GM12878 (cell line): ENCODE measurements at regions not wholly inside any gene's neighbourhood (a gene's known extent, or its start where the extent isn't known, plus 50 kb on each side); places are given as distances from the start of the nearest gene placed in this dataset.

Experiments
- ATAC-seq: fragments of 200-7000 bp; cut with Tn5 transposase; 3 replicates; pipeline ENCODE4 v1.9.1; 2020; ENCODE audit warnings: mild to moderate bottlenecking, moderate library complexity
- BruUV-seq: library from RNA; stranded (reverse); fragments of 400-500 nt; replicated peaks from 2 replicates; lab custom pipeline; 2021; lab: Mats Ljungman, UMichigan
- CTCF ChIA-PET: fragments of 300-600 bp; sonication (Branson Sonifier 250); formaldehyde crosslinking; extraction: SDS; loops from one replicate; lab custom pipeline; 2021; ENCODE audit warnings: inconsistent platforms; lab: Yijun Ruan, JAX
- POLR2A ChIA-PET: fragments of 350-600 bp; formaldehyde crosslinking; extraction: SDS; loops from one replicate; lab custom pipeline; 2021; ENCODE audit warnings: inconsistent platforms; lab: Charles Lee
- RAD21 ChIA-PET: fragments of 300-600 bp; sonication (Branson Sonifier 250); formaldehyde crosslinking; loops from one replicate; lab custom pipeline; 2023; ENCODE audit warnings: antibody characterized with exemption; ENCODE audit not compliant: unreplicated experiment; lab: Charles Lee
- SMC1A ChIA-PET: fragments of 300-600 bp; sonication (Branson Sonifier 250); formaldehyde crosslinking; loops from one replicate; lab custom pipeline; 2023; ENCODE audit not compliant: unreplicated experiment, uncharacterized antibody; lab: Charles Lee
- DNase-seq: peaks from one replicate; pipeline ENCODE4 v3.0.0-alpha.2; 2011; ENCODE audit warnings: low read depth, low spot score
- FAIRE-seq: peaks from 3 replicates; lab custom pipeline; 2011; peaks lifted over from hg19 to GRCh38; lab: Jason Lieb, UNC
- H2AFZ ChIP-seq: 2 replicates; pipeline ENCODE4 v1.6.0; 2011; ENCODE audit warnings: low read depth, low read length, control low read depth; ENCODE audit not compliant: control insufficient read depth
- H3K27ac ChIP-seq: 2 replicates; pipeline ENCODE4 v1.5.1; 2011; ENCODE audit warnings: control low read depth; ENCODE audit not compliant: control insufficient read depth, insufficient read depth
- H3K27me3 ChIP-seq, 2 experiments: replicated peaks in 1 of 2; 2 replicates each; pipeline versions ENCODE4 v1.6.0 to v1.6.1; 2011; ENCODE audit warnings: low read length in 1 of 2; ENCODE audit not compliant: control insufficient read depth in 2 of 2, insufficient read depth in 2 of 2
- H3K36me3 ChIP-seq, 2 experiments: 2 replicates each; pipeline ENCODE4 v1.5.1; 2011; ENCODE audit warnings: low read length in 1 of 2; ENCODE audit not compliant: control insufficient read depth in 2 of 2, insufficient read depth in 2 of 2
- H3K4me1 ChIP-seq: 2 replicates; pipeline ENCODE4 v1.6.1; 2011; ENCODE audit warnings: mild to moderate bottlenecking, low read length, moderate library complexity, mixed read lengths; ENCODE audit not compliant: control insufficient read depth, insufficient read depth
- H3K4me2 ChIP-seq: 2 replicates; pipeline ENCODE4 v1.6.0; 2011; ENCODE audit warnings: control low read depth; ENCODE audit not compliant: control insufficient read depth, insufficient read depth
- H3K4me3 ChIP-seq: fragments of 200-600 bp; sonication (generic); 2 replicates; pipeline ENCODE4 v1.5.1; 2016
- H3K79me2 ChIP-seq: 2 replicates; pipeline ENCODE4 v1.6.0; 2011; ENCODE audit warnings: low read length; ENCODE audit not compliant: control insufficient read depth, insufficient read depth
- H3K9ac ChIP-seq: 2 replicates; pipeline ENCODE4 v1.8.0; 2011; ENCODE audit warnings: low read length, control low read depth, mixed read lengths; ENCODE audit not compliant: control insufficient read depth, insufficient read depth
- H3K9me3 ChIP-seq: replicated peaks from 3 replicates; pipeline ENCODE4 v1.5.1; 2011; ENCODE audit warnings: mild to moderate bottlenecking, low read length; ENCODE audit not compliant: control insufficient read depth, insufficient read depth
- H4K20me1 ChIP-seq: 2 replicates; pipeline ENCODE4 v1.6.0; 2011; ENCODE audit not compliant: control insufficient read depth, insufficient read depth
- ATF3 ChIP-seq: IDR thresholded peaks from 2 replicates; pipeline ENCODE4 v1.6.1; 2011; ENCODE audit warnings: low read depth, mild to moderate bottlenecking, low read length, moderate library complexity, borderline replicate concordance; ENCODE audit errors: extremely low read depth
- ATF7 ChIP-seq: fragments of 450-650 bp; IDR thresholded peaks from 2 replicates; pipeline ENCODE4 v1.6.1; 2016; ENCODE audit warnings: low read depth, mild to moderate bottlenecking
- BMI1 ChIP-seq: fragments of 450-650 bp; IDR thresholded peaks from 2 replicates; pipeline ENCODE4 v1.6.1; 2016; ENCODE audit warnings: mild to moderate bottlenecking, moderate library complexity, borderline replicate concordance
- CHD2 ChIP-seq: IDR thresholded peaks from 2 replicates; pipeline ENCODE4 v1.6.1; 2011; ENCODE audit warnings: low read depth, low read length, improper control_type of control experiment, borderline replicate concordance
- CHD4 ChIP-seq: fragments of 200-600 bp; sonication (generic); IDR thresholded peaks from 2 replicates; pipeline ENCODE4 v1.6.1; 2016; ENCODE audit warnings: mild to moderate bottlenecking
- EZH2 ChIP-seq: IDR thresholded peaks from 2 replicates; pipeline ENCODE4 v1.6.1; 2012; ENCODE audit warnings: low read depth, mild to moderate bottlenecking, control low read depth, inconsistent platforms, low read length, borderline replicate concordance; ENCODE audit not compliant: control insufficient read depth
- HDAC6 ChIP-seq: fragments of 200-600 bp; sonication (generic); IDR thresholded peaks from one replicate; pipeline ENCODE4 v1.8.0; 2017; ENCODE audit warnings: antibody characterized with exemption; ENCODE audit not compliant: unreplicated experiment
- NR2F1 ChIP-seq: fragments of 450-650 bp; conservative IDR thresholded peaks from 2 replicates; pipeline ENCODE4 v1.6.1; 2017; ENCODE audit warnings: mild to moderate bottlenecking
- POU2F2 ChIP-seq: IDR thresholded peaks from 3 replicates; pipeline ENCODE4 v1.6.1; 2011; ENCODE audit warnings: low read depth, mild to moderate bottlenecking, low read length, borderline replicate concordance
- RAD21 ChIP-seq: IDR thresholded peaks from 2 replicates; pipeline ENCODE4 v1.6.1; 2011; ENCODE audit warnings: mild to moderate bottlenecking, low read depth, low read length, moderate library complexity; ENCODE audit not compliant: insufficient read depth
- RFX5 ChIP-seq: IDR thresholded peaks from 2 replicates; pipeline ENCODE4 v1.6.1; 2011; ENCODE audit warnings: low read depth, low read length, improper control_type of control experiment
- SP1 ChIP-seq: IDR thresholded peaks from one replicate; pipeline ENCODE4 v1.6.1; 2011; ENCODE audit warnings: low read depth, low read length
- TCF3 ChIP-seq: IDR thresholded peaks from 2 replicates; pipeline ENCODE4 v1.6.1; 2012; ENCODE audit warnings: low read depth, mild to moderate bottlenecking, low read length, borderline replicate concordance; ENCODE audit not compliant: insufficient read depth
- USF1 ChIP-seq: IDR thresholded peaks from 2 replicates; pipeline ENCODE4 v1.6.1; 2011; ENCODE audit warnings: borderline replicate concordance, low read depth, mild to moderate bottlenecking, moderate library complexity, mixed read lengths, low read length; ENCODE audit not compliant: insufficient read depth; ENCODE audit errors: extremely low read length
- YBX1 ChIP-seq: fragments of 450-650 bp; IDR thresholded peaks from 2 replicates; pipeline ENCODE4 v1.6.1; 2016; ENCODE audit warnings: antibody characterized with exemption
- ZBTB11 ChIP-seq: fragments of 450-650 bp; formaldehyde crosslinking; IDR thresholded peaks from 2 replicates; pipeline ENCODE4 v1.5.0; 2022; ENCODE audit warnings: mild to moderate bottlenecking, missing genetic modification characterization
- ZBTB33 ChIP-seq: fragments of 450-650 bp; IDR thresholded peaks from 2 replicates; pipeline ENCODE4 v1.6.1; 2017; ENCODE audit warnings: mild to moderate bottlenecking
- WGBS: methylation state at CpG from one replicate; pipeline ENCODE4 v1.1.6; 2016; ENCODE audit warnings: low lambda C conversion rate; ENCODE audit not compliant: insufficient replicate concordance, insufficient coverage; ENCODE audit errors: missing lambda C conversion rate; 5-methylcytosine and 5-hydroxymethylcytosine counted together
- in situ Hi-C: fragments of 300-500 bp; cut with MboI; formaldehyde crosslinking; loops from 9 replicates; pipeline ENCODE4 v1.14.3; 2018; ENCODE audit warnings: mixed read lengths
- intact Hi-C: fragments of 100-400 bp; cut with micrococcal nuclease; formaldehyde crosslinking; loops from one replicate; pipeline ENCODE4 v1.14.2; 2022; ENCODE audit not compliant: unreplicated experiment

GRCh38 chr22:47587861-47588577 is 825.6 kb downstream of the TBC1D22A start:
- in situ Hi-C loops, result no loop called here
- Histone ChIP-seq H3K36me3 (no peaks in the 10 kb centered on the region), H3K27me3 (no peaks in the 10 kb centered on the region), H3K4me1 (no peaks in the 10 kb centered on the region), H3K9me3 (no peaks in the 10 kb centered on the region; the same call in 2 of the 3 replicates), H2AFZ (no peak overlapping the region), H4K20me1 (no peaks in the 10 kb centered on the region), H3K4me3 (no peak overlapping the region), H3K4me2 (no peak overlapping the region), H3K79me2 (no peaks in the 10 kb centered on the region), H3K9ac (no peak overlapping the region), H3K27ac (no peak overlapping the region)
- ATAC-seq (no peak), DNase-seq (no peak), FAIRE-seq (no peak)
- SMC1A ChIA-PET, result no interaction called here
- CTCF ChIA-PET, result no interaction called here
- RAD21 ChIA-PET, result no interaction called here
- intact Hi-C loops, result no loop called here
- POLR2A ChIA-PET, result no interaction called here
- no TSS peak for BruUV-seq
- 23% methylated on average over 9 of the region's 9 CpGs for WGBS
- TF ChIP-seq USF1 (no peak), CHD4 (no peak), HDAC6 (no peak), RFX5 (no peak), CHD2 (no peak), ZBTB33 (no peak), ZBTB11 (CRISPR knock-in tag) (no peak), YBX1 (no peak), ATF3 (no peak), BMI1 (no peak), ATF7 (no peak), SP1 (no peak), TCF3 (no peak), RAD21 (no peak), POU2F2 (no peak), EZH2 (no peak), NR2F1 (no peak)
